ENCODE measurements at regions not wholly inside any gene's neighbourhood (a gene's known extent, or its start where the extent isn't known, plus 50 kb on each side); places are given as distances from the start of the nearest gene placed in this dataset.

DNA sequence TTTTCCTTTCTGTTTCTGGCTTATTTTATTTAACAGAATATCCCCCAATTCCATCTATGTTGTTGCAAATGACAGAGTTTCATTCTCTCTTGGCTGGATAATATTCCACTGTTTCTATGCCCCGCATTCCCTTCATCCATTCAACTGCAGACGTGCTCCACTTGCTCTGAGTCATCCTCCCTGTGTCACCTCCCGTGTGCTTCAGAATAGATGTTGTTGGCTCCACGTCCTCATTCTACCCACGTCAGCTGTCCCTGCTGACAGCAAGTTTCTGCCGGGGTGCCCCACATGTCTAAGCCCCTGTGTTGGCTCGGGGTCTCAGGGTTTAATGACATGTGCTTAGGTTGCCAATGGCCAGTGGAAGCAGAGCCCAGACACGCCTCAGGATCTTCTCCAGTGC lies 1041.0 kb downstream of the UQCRFS1 start:
- TF ChIP-seq CEBPB (IDR thresholded peaks at IDR 0.05) (no peak), ZBTB7A (IDR thresholded peaks at IDR 0.05; ENCODE audit: low read depth) (no peak), YY1 (IDR thresholded peaks at IDR 0.05; ENCODE audit: low read depth) (no peak), EP300 (IDR thresholded peaks at IDR 0.05; ENCODE audit: borderline replicate concordance) (no peak)
- TF ChIP-seq, protein P1, sequence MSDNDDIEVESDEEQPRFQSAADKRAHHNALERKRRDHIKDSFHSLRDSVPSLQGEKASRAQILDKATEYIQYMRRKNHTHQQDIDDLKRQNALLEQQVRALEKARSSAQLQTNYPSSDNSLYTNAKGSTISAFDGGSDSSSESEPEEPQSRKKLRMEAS (IDR thresholded peaks at IDR 0.05), result no peak
- TF ChIP-seq, protein P2, sequence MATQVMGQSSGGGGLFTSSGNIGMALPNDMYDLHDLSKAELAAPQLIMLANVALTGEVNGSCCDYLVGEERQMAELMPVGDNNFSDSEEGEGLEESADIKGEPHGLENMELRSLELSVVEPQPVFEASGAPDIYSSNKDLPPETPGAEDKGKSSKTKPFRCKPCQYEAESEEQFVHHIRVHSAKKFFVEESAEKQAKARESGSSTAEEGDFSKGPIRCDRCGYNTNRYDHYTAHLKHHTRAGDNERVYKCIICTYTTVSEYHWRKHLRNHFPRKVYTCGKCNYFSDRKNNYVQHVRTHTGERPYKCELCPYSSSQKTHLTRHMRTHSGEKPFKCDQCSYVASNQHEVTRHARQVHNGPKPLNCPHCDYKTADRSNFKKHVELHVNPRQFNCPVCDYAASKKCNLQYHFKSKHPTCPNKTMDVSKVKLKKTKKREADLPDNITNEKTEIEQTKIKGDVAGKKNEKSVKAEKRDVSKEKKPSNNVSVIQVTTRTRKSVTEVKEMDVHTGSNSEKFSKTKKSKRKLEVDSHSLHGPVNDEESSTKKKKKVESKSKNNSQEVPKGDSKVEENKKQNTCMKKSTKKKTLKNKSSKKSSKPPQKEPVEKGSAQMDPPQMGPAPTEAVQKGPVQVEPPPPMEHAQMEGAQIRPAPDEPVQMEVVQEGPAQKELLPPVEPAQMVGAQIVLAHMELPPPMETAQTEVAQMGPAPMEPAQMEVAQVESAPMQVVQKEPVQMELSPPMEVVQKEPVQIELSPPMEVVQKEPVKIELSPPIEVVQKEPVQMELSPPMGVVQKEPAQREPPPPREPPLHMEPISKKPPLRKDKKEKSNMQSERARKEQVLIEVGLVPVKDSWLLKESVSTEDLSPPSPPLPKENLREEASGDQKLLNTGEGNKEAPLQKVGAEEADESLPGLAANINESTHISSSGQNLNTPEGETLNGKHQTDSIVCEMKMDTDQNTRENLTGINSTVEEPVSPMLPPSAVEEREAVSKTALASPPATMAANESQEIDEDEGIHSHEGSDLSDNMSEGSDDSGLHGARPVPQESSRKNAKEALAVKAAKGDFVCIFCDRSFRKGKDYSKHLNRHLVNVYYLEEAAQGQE (IDR thresholded peaks at IDR 0.05; ENCODE audit: low read depth), result no peak

All from Ishikawa (cell line).